Spleen (tissue), 11 donors: ENCODE measurements at regions not wholly inside any gene's neighbourhood (a gene's known extent, or its start where the extent isn't known, plus 50 kb on each side); places are given as distances from the start of the nearest gene placed in this dataset.

ENCODE experiments used
- DNase-seq: peaks from one replicate; pipeline ENCODE4 v3.0.0-alpha.2; 2020
- H3K27ac ChIP-seq, 8 donors: fragments of 200-600 bp; sonication (generic) in 7 of 8; 1 replicate in 4 of 8; 2 replicates in 4 of 8; pipeline versions ENCODE4 v1.5.0 to v1.8.0; 2016 to 2021; ENCODE audit warnings: inconsistent platforms in 4 of 8, mild to moderate bottlenecking in 4 of 8, moderate library complexity in 1 of 8
- H3K27me3 ChIP-seq, 7 donors: fragments of 200-600 bp; sonication (generic) in 6 of 7; replicated peaks in 1 of 7; 1 replicate in 4 of 7; 2 replicates in 3 of 7; pipeline versions ENCODE4 v1.5.0 to v1.8.0; 2016 to 2021; ENCODE audit warnings: inconsistent platforms in 3 of 7, mild to moderate bottlenecking in 1 of 7
- H3K36me3 ChIP-seq, 6 donors: fragments of 200-600 bp; sonication (generic) in 5 of 6; 1 replicate in 4 of 6; 2 replicates in 2 of 6; pipeline versions ENCODE4 v1.5.0 to v1.8.0; 2016 to 2021; ENCODE audit warnings: inconsistent platforms in 2 of 6
- H3K4me1 ChIP-seq, 6 donors: fragments of 200-600 bp; sonication (generic) in 5 of 6; 1 replicate in 3 of 6; 2 replicates in 3 of 6; pipeline versions ENCODE4 v1.5.0 to v1.8.0; 2016 to 2021; ENCODE audit warnings: inconsistent platforms in 3 of 6
- H3K4me3 ChIP-seq, 8 donors: fragments of 200-600 bp; sonication (generic) in 7 of 8; 1 replicate in 4 of 8; 2 replicates in 4 of 8; pipeline versions ENCODE4 v1.5.0 to v1.8.0; 2016 to 2021; ENCODE audit warnings: inconsistent platforms in 4 of 8, mild to moderate bottlenecking in 4 of 8, moderate library complexity in 2 of 8
- H3K9me3 ChIP-seq, 8 donors: fragments of 200-600 bp; sonication (generic) in 7 of 8; 1 replicate in 4 of 8; 2 replicates in 4 of 8; pipeline versions ENCODE4 v1.5.0 to v1.8.0; 2016 to 2021; ENCODE audit warnings: inconsistent platforms in 4 of 8
- POLR2A ChIP-seq, 3 donors: fragments of 450-650 bp; IDR thresholded peaks; one replicate each; pipeline ENCODE4 v1.5.1; 2017; ENCODE audit warnings: antibody characterized with exemption in 3 of 3, mild to moderate bottlenecking in 1 of 3
- POLR2AphosphoS5 ChIP-seq, 3 donors: sonication (generic); formaldehyde crosslinking; IDR thresholded peaks; one replicate each; pipeline ENCODE4 v1.5.1; 2017; ENCODE audit warnings: antibody characterized with exemption in 3 of 3
- whole genome bisulfite sequencing, 5 donors: extraction: QIAGEN DNeasy Blood & Tissue Kit in 3 of 5; methylation state at CpG; one replicate each; pipeline versions ENCODE4 v1.1.5 to v1.1.7; 2013 to 2018; 5-methylcytosine and 5-hydroxymethylcytosine counted together
- intact Hi-C: fragments of 100-400 bp; cut with DNase I; formaldehyde crosslinking; loops from one replicate; pipeline ENCODE4 v1.15.0; 2023; ENCODE audit warnings: low total_unique reads
- TF ChIP-seq, protein P1 (sequence below), 11 experiments: fragments of 200-600 bp in 7 of 11; fragments of 450-650 bp in 4 of 11; sonication (generic) in 4 of 11; IDR thresholded peaks in 8 of 11; conservative IDR thresholded peaks in 3 of 11; 1 replicate in 7 of 11; 2 replicates in 4 of 11; pipeline versions ENCODE4 v1.4.0 to v1.8.0; 2016 to 2021; ENCODE audit warnings: antibody characterized with exemption in 11 of 11, inconsistent platforms in 4 of 11, mild to moderate bottlenecking in 1 of 11
- donor health status: healthy with polysubstance abuse.
- donor health status: DM: no; HTN: no; CAD: no; lungs with moderate emphysema.
- donor health status: DM: no; HTN: no; CAD: no.
- donor health status: Bipolar disorder and iron deficiency.
- donor health status: healthy.
- donor health status: DM: no; HTN: no; CAD: no.
- donor health status: DM: yes; HTN: yes; CAD: no.

DNA sequence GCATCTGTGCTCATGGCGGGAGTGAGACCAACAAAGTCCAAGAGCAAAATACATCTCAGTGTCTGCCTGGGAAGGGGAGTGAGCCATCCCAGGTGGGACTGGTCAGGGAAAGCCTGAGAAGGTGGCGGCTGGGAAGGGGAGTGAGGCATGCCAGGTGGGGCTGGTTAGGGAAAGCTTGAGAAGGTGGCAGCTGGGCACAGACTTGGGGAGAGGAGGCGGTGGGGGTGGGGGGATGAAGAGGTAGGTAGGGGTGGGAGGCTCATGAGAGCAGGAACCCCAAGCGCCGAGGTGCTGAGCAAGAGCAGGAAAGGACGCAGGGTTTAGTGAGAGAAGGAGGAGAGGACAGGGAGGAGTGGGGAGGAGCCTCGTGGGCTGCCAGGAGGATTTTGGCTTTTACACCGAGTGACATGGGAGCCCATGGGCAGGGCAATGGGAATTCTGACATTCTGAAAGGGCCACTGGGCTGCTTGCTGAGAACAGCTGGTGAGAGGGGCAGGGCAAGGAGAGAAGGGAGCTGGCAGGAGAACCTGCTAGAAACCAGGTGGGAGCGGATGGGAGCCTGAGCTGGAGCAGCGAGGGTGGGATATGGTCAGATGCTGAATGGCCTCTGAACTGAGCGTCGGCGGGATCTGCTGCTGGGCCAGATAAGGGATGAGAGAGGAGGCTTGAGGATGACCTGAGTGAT is 256.1 kb upstream of the RPL38 start:
- Histone ChIP-seq H3K36me3 (no peaks in the 10 kb centered on the region), H3K4me3 (no peak overlapping the region), H3K27ac (no peak overlapping the region), H3K4me1 (peaks cover 4 to 15% (median 6%) of the 10 kb centered on the region in 6 donors), H3K9me3 (no peaks in the 10 kb centered on the region), H3K27me3 (peaks cover 0 to 48% (median 6%) of the 10 kb centered on the region in 7 donors)
- DNase-seq = no peak
- no peak for TF ChIP-seq POLR2AphosphoS5 (IDR thresholded peaks at IDR 0.05)
- TF ChIP-seq POLR2A (IDR thresholded peaks at IDR 0.05) = no peak
- TF ChIP-seq, protein P1, sequence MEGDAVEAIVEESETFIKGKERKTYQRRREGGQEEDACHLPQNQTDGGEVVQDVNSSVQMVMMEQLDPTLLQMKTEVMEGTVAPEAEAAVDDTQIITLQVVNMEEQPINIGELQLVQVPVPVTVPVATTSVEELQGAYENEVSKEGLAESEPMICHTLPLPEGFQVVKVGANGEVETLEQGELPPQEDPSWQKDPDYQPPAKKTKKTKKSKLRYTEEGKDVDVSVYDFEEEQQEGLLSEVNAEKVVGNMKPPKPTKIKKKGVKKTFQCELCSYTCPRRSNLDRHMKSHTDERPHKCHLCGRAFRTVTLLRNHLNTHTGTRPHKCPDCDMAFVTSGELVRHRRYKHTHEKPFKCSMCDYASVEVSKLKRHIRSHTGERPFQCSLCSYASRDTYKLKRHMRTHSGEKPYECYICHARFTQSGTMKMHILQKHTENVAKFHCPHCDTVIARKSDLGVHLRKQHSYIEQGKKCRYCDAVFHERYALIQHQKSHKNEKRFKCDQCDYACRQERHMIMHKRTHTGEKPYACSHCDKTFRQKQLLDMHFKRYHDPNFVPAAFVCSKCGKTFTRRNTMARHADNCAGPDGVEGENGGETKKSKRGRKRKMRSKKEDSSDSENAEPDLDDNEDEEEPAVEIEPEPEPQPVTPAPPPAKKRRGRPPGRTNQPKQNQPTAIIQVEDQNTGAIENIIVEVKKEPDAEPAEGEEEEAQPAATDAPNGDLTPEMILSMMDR (IDR thresholded peaks at IDR 0.05 in 8 of 11, conservative IDR thresholded peaks at IDR 0.05 in 3 of 11) = no peak
- intact Hi-C loops = no loop called here
- WGBS, 5 donors = 87 to 93% (median 91%) methylated on average over 13 of the region's 13 CpGs

DNA sequence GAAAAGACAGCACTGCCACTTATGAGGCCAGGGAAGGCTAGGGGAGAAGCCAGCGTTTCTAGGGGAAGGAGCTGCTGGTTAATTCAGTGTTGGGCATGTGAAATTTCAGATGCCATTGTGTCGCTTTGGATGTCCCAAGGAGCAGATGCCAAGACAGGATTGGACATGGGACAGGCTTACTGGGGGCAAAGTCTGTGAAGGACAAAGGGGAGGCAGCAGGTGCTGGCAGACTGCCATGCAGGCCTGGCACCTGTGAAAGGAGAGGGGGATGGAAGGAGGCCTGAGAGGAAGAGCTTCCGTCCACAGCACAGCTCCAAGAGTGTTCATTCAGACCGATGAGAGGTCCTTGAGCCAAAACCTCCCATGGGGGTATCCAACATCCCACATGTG is 255.5 kb upstream of the RPL38 start:
- TF ChIP-seq POLR2A (IDR thresholded peaks at IDR 0.05) = no peak
- TF ChIP-seq POLR2AphosphoS5 (IDR thresholded peaks at IDR 0.05) = no peak
- TF ChIP-seq, protein P1 (IDR thresholded peaks at IDR 0.05 in 8 of 11, conservative IDR thresholded peaks at IDR 0.05 in 3 of 11) = no peak
- Histone ChIP-seq H3K4me3 (no peak overlapping the region), H3K27ac (no peak overlapping the region), H3K36me3 (no peaks in the 10 kb centered on the region), H3K9me3 (no peaks in the 10 kb centered on the region), H3K27me3 (peaks cover 0 to 53% (median 10%) of the 10 kb centered on the region in 7 donors), H3K4me1 (peaks cover 6 to 21% (median 11%) of the 10 kb centered on the region in 6 donors)
- 82 to 94% (median 90%) methylated on average over 4 of the region's 4 CpGs for WGBS, 5 donors
- intact Hi-C loops = no loop called here
- DNase-seq = no peak

DNA sequence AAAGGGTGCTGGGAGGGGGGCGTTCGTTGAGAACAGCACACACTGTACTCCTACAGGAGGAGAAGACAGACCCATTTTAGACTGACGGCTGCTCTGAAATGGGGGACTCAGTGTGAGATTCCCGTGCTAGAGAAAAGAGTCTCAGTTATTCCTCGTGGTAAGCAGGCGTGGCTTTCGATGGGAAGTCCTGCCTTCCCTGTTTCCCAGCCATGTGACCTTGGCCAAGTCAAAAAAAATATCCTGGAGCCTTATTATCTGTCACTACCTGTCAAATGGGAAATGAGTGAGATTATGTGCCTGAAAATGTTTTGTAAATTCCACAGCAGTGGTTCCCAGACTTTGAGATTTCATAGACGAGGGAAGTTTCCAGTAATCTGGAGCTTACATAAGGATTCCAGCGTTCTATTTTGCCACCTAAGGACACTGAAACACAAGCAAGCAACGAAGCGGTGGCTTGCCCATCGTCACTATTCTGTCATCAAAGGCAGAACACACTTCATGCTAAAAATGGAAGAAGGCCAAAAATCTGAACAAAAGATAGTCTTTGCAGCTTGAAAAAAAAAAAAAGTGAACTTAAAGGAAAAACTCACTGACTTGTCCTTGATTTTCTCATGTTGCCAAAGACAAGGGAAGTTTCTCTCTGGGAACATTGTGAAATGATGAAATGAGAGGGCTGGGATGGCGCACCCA is 253.4 kb upstream of the RPL38 start:
- Histone ChIP-seq H3K9me3 (no peaks in the 10 kb centered on the region), H3K27ac (no peak overlapping the region), H3K36me3 (no peaks in the 10 kb centered on the region), H3K27me3 (peaks cover 0 to 56% (median 10%) of the 10 kb centered on the region in 7 donors), H3K4me1 (peaks cover 6 to 22% (median 13%) of the 10 kb centered on the region in 6 donors), H3K4me3 (no peak overlapping the region)
- WGBS, 5 donors = 72 to 81% (median 75%) methylated on average over 13 of the region's 13 CpGs
- DNase-seq = no peak
- no peak for TF ChIP-seq POLR2A (IDR thresholded peaks at IDR 0.05)
- no peak for TF ChIP-seq POLR2AphosphoS5 (IDR thresholded peaks at IDR 0.05)
- TF ChIP-seq, protein P1 (IDR thresholded peaks at IDR 0.05 in 8 of 11, conservative IDR thresholded peaks at IDR 0.05 in 3 of 11) = no peak
- intact Hi-C loops = no loop called here

DNA sequence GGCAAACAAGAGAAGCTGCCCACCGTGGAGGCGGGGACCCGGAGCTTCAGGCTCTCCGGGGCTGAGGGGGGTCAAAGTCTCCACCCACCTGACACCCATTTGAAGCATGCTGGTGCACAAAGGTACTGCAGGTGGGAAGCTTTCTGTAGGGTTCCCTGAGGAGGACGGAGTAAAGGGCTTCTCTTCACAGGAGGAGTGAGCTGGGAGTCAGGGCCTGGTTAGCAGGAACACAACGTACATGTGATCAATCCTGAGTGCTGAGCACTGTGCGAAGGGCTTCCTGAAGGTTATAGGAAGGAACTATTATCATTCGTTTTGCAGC is 252.9 kb upstream of the RPL38 start:
- intact Hi-C loops = no loop called here
- Histone ChIP-seq H3K27ac (no peak overlapping the region), H3K4me1 (peaks cover 6 to 22% (median 13%) of the 10 kb centered on the region in 6 donors), H3K9me3 (no peaks in the 10 kb centered on the region), H3K4me3 (no peak overlapping the region), H3K36me3 (no peaks in the 10 kb centered on the region), H3K27me3 (peaks cover 0 to 52% (median 10%) of the 10 kb centered on the region in 7 donors)
- no peak for DNase-seq
- WGBS, 5 donors = 70 to 87% (median 80%) methylated on average over 8 of the region's 8 CpGs
- TF ChIP-seq POLR2AphosphoS5 (IDR thresholded peaks at IDR 0.05) (no peak), POLR2A (IDR thresholded peaks at IDR 0.05) (no peak)
- TF ChIP-seq, protein P1 (IDR thresholded peaks at IDR 0.05 in 8 of 11, conservative IDR thresholded peaks at IDR 0.05 in 3 of 11) = no peak
